ENCODE measurements at regions not wholly inside any gene's neighbourhood (a gene's known extent, or its start where the extent isn't known, plus 50 kb on each side); places are given as distances from the start of the nearest gene placed in this dataset.

DNA sequence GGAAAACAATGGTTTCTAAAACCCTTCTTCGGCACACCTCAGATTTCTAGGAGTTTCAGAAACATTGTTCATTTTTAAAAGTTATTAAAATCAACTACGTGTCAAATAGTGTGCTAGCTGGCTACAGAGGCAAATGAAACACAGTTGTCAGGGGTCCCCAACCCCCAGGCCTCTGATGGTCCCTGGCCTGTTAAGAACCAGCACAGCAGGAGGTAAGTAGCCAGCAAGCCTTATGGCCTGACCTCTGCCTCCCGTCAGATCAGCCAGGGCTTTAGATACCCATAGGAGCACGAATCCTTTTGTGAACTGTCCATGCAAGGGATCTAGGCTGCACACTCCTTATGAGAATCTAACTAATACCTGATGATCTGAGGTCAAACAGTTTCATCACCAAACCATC, 648.2 kb downstream of the FAM181B start:
- H3K27ac ChIP-seq: no peak overlapping the region
- TF ChIP-seq CTCF (IDR thresholded peaks at IDR 0.05) (no peak), ZFX (IDR thresholded peaks at IDR 0.05; ENCODE audit: borderline replicate concordance) (no peak)

DNA sequence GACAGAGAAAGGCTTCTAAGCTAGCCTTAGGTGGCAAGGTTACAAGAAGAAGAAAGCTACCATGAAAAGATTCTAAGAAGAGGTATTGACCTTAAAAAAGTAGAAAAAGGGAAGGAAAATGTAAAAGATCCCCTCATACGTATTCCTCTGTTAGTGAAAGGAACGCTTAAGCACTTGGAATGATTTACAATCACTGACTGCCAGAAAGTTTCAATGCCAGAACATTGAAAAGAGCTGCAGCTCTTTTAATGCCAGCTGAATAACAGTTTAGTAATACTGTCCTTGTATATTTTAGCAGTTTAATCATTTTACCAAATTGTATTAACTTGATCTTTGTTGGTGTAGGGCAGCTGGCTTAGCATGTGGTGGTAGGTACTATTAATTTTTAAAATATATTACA, 650.7 kb downstream of the FAM181B start:
- H3K27ac ChIP-seq: no peak overlapping the region
- no peak for TF ChIP-seq CTCF (IDR thresholded peaks at IDR 0.05)
- no peak for TF ChIP-seq ZFX (IDR thresholded peaks at IDR 0.05; ENCODE audit: borderline replicate concordance)

- TF ChIP-seq ZFX (IDR thresholded peaks at IDR 0.05; ENCODE audit: borderline replicate concordance) (no peak), CTCF (IDR thresholded peaks at IDR 0.05) (no peak)
- H3K27ac ChIP-seq: no peak overlapping the region
Observed at GRCh38 chr11:82080160-82080559, 653.5 kb downstream of the FAM181B start.

DNA sequence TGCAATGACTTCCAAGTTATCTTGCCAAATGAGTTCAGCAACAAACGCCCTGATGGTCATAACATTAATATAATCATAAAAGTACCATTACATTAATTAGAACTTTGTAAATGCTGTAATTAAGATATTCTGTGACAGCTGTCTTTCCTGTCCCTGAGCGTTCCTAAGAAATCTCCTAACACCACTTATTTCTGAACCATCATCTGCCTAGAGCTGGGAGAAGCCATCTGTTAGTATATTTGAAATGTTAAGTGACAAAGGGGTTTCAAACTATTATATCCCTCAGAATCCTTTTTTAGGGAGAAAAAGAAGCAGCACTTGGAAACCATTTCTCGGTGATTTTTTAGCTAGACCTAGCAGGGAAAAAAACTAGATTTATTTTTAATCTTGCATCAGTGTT, 657.5 kb downstream of the FAM181B start:
- H3K27ac ChIP-seq: no peak overlapping the region
- no peak for TF ChIP-seq CTCF (IDR thresholded peaks at IDR 0.05)
- no peak for TF ChIP-seq ZFX (IDR thresholded peaks at IDR 0.05; ENCODE audit: borderline replicate concordance)

DNA sequence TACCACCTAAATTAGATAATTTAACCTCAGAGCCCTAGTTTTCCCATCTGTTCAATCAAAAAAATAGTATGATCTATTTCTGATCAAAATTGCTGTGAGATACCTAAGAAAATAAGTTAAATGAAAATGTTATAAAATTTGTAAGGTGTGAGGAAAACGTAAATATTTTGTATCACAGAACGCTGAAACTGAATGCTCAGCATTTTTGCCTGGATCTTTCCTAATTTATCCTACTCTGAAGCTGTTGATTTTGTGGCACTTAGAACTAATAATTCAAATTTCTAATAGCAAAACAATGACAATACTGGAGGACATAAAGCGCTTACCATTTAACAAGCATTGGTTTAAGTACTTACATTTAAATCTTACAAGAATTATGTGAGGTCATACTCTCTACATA, 674.2 kb downstream of the FAM181B start:
- no peak for TF ChIP-seq CTCF (IDR thresholded peaks at IDR 0.05)
- no peak for TF ChIP-seq ZFX (IDR thresholded peaks at IDR 0.05; ENCODE audit: borderline replicate concordance)
- H3K27ac ChIP-seq: no peak overlapping the region

GRCh38 chr11:82056450-82056849, 677.2 kb downstream of the FAM181B start:
- TF ChIP-seq ZFX (IDR thresholded peaks at IDR 0.05; ENCODE audit: borderline replicate concordance): no peak
- TF ChIP-seq CTCF (IDR thresholded peaks at IDR 0.05): no peak

DNA sequence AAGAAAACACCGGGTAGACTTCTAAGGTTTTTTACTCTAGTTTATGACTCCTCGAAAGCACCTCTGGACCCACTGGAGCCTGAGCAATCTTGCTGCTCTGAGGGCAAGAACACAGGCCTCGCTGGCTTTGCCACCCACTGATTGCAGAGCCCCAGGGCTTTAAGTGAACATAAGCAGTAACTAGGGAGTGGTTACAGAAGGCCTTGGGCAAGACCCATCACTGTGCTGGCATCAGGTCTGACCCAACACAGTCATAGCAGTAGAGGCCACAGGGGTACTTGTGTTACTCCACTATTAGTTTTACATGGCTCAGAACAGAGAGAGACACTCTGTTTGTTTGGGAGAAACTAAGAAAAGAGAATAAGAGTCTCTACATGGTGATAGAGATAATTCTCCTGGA, 684.5 kb downstream of the FAM181B start:
- no peak for TF ChIP-seq ZFX (IDR thresholded peaks at IDR 0.05; ENCODE audit: borderline replicate concordance)
- no peak for TF ChIP-seq CTCF (IDR thresholded peaks at IDR 0.05)

More at GRCh38 chr11:82056450-82056849, 677.2 kb downstream of the FAM181B start:
- no peak overlapping the region for H3K27ac ChIP-seq

More for the DNA sequence above, 684.5 kb downstream of the FAM181B start:
- no peak overlapping the region for H3K27ac ChIP-seq
